ENCODE measurements at regions not wholly inside any gene's neighbourhood (a gene's known extent, or its start where the extent isn't known, plus 50 kb on each side); places are given as distances from the start of the nearest gene placed in this dataset.

- TF ChIP-seq, protein P1, sequence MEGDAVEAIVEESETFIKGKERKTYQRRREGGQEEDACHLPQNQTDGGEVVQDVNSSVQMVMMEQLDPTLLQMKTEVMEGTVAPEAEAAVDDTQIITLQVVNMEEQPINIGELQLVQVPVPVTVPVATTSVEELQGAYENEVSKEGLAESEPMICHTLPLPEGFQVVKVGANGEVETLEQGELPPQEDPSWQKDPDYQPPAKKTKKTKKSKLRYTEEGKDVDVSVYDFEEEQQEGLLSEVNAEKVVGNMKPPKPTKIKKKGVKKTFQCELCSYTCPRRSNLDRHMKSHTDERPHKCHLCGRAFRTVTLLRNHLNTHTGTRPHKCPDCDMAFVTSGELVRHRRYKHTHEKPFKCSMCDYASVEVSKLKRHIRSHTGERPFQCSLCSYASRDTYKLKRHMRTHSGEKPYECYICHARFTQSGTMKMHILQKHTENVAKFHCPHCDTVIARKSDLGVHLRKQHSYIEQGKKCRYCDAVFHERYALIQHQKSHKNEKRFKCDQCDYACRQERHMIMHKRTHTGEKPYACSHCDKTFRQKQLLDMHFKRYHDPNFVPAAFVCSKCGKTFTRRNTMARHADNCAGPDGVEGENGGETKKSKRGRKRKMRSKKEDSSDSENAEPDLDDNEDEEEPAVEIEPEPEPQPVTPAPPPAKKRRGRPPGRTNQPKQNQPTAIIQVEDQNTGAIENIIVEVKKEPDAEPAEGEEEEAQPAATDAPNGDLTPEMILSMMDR (conservative IDR thresholded peaks at IDR 0.05), result no peak
- no peak for TF ChIP-seq EZH2 (IDR thresholded peaks at IDR 0.05; ENCODE audit: low read depth)
Measured at GRCh38 chr5:156256642-156257041, 70.3 kb upstream of the SGCD start.

Measured in PC-9 (cell line).